Breast epithelium (tissue), 3 donors: ENCODE measurements at regions not wholly inside any gene's neighbourhood (a gene's known extent, or its start where the extent isn't known, plus 50 kb on each side); places are given as distances from the start of the nearest gene placed in this dataset.

Source experiments
- POLR2AphosphoS5 ChIP-seq, 3 donors: sonication (generic); formaldehyde crosslinking; IDR thresholded peaks; one replicate each; pipeline ENCODE4 v1.6.1; 2017; ENCODE audit warnings: antibody characterized with exemption in 3 of 3
- TF ChIP-seq, protein P1 (sequence below), 3 donors: fragments of 450-650 bp; IDR thresholded peaks; one replicate each; pipeline ENCODE4 v1.5.1; 2016 to 2017; ENCODE audit warnings: antibody characterized with exemption in 3 of 3, mild to moderate bottlenecking in 3 of 3, moderate library complexity in 3 of 3

DNA sequence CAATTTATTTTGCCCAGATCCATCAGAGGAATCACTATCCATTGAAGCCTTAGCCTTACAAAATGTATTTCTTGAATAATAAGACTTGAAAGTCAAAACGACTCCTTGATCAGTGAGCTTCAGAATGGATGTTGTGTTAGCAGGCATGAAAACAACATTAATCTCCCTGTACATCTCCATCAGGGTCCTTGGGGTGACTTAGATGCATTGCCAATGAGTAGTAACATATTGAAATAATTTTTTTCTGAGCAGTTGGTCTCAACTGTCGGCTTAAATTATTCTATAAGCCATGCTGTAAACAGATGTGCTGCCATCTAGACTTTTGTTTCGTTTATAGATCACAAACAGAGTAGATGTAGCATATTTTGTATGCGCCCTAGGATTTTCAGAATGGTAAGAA lies 482.0 kb downstream of the AMY1C start:
- TF ChIP-seq, protein P1, sequence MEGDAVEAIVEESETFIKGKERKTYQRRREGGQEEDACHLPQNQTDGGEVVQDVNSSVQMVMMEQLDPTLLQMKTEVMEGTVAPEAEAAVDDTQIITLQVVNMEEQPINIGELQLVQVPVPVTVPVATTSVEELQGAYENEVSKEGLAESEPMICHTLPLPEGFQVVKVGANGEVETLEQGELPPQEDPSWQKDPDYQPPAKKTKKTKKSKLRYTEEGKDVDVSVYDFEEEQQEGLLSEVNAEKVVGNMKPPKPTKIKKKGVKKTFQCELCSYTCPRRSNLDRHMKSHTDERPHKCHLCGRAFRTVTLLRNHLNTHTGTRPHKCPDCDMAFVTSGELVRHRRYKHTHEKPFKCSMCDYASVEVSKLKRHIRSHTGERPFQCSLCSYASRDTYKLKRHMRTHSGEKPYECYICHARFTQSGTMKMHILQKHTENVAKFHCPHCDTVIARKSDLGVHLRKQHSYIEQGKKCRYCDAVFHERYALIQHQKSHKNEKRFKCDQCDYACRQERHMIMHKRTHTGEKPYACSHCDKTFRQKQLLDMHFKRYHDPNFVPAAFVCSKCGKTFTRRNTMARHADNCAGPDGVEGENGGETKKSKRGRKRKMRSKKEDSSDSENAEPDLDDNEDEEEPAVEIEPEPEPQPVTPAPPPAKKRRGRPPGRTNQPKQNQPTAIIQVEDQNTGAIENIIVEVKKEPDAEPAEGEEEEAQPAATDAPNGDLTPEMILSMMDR (IDR thresholded peaks at IDR 0.05): no peak
- no peak for TF ChIP-seq POLR2AphosphoS5 (IDR thresholded peaks at IDR 0.05)
